ENCODE measurements at regions not wholly inside any gene's neighbourhood (a gene's known extent, or its start where the extent isn't known, plus 50 kb on each side); places are given as distances from the start of the nearest gene placed in this dataset.

GRCh38 chr3:118811236-118811732, 223.4 kb downstream of the IGSF11 start:
- DNase-seq, result no peak

- no peak for DNase-seq
Observed at GRCh38 chr3:118813472-118813871, 221.2 kb downstream of the IGSF11 start.

- DNase-seq, result peak; percentile 35
Observed at GRCh38 chr3:118817748-118818165, 216.9 kb downstream of the IGSF11 start.

- DNase-seq, result no peak
Observed at GRCh38 chr3:118818386-118818785, 216.3 kb downstream of the IGSF11 start.

- DNase-seq, result no peak
Observed at GRCh38 chr3:118823626-118824025, 211.0 kb downstream of the IGSF11 start.

- no peak for DNase-seq
Observed at GRCh38 chr3:118827446-118827845, 207.2 kb downstream of the IGSF11 start.

GRCh38 chr3:118828351-118828750, 206.3 kb downstream of the IGSF11 start:
- no peak for DNase-seq

- no peak for DNase-seq
Observed at GRCh38 chr3:118833075-118833474, 201.6 kb downstream of the IGSF11 start.

- DNase-seq, result no peak
Observed at GRCh38 chr3:118838871-118839270, 195.8 kb downstream of the IGSF11 start.

- no peak for DNase-seq
Observed at GRCh38 chr3:118842147-118842863, 192.3 kb downstream of the IGSF11 start.

- DNase-seq, result no peak
Observed at GRCh38 chr3:118846176-118846575, 188.5 kb downstream of the IGSF11 start.
